K562 (cell line): ENCODE measurements at regions not wholly inside any gene's neighbourhood (a gene's known extent, or its start where the extent isn't known, plus 50 kb on each side); places are given as distances from the start of the nearest gene placed in this dataset.

Source experiments
- ATAC-seq: fragments of 200-7000 bp; cut with Tn5 transposase; 3 replicates; pipeline ENCODE4 v1.9.1; 2020; ENCODE audit warnings: moderate library complexity
- BruUV-seq: library from RNA; stranded (reverse); fragments of 400-500 nt; replicated peaks from 2 replicates; lab custom pipeline; 2021; lab: Mats Ljungman, UMichigan
- CTCF ChIA-PET: fragments of 300-600 bp; formaldehyde crosslinking; extraction: SDS; loops from one replicate; lab custom pipeline; 2021; ENCODE audit warnings: low intra/inter-chr PET ratio; lab: Yijun Ruan, JAX
- POLR2A ChIA-PET: fragments of 300-600, 350-650 bp; sonication (Branson Sonifier 250); formaldehyde crosslinking; extraction: SDS; loops from one replicate; lab custom pipeline; 2021; ENCODE audit warnings: antibody characterized with exemption, inconsistent platforms; lab: Yijun Ruan, JAX
- DNase-seq, 4 experiments: peaks; one replicate each; pipeline versions ENCODE4 v3.0.0 to v3.0.0-alpha.2; 2011 to 2018; ENCODE audit warnings: low spot score in 3 of 4, mixed read lengths in 3 of 4; ENCODE audit errors: extremely low read depth in 1 of 4
- FAIRE-seq: peaks from 2 replicates; lab custom pipeline; 2011; peaks lifted over from hg19 to GRCh38; lab: Jason Lieb, UNC
- H2AFZ ChIP-seq: 2 replicates; pipeline ENCODE4 v1.6.0; 2011; ENCODE audit warnings: low read depth, low read length, control low read depth, inconsistent platforms
- H3K27ac ChIP-seq: fragments of 200-600 bp; 3 replicates; pipeline ENCODE4 v1.8.0; 2011; ENCODE audit warnings: low read depth, mild to moderate bottlenecking, control low read depth, inconsistent platforms, low read length, moderate library complexity, mixed read lengths; ENCODE audit errors: extremely low read depth
- H3K27me3 ChIP-seq, 2 experiments: fragments of 300-600 bp in 1 of 2; 2 replicates in 1 of 2; 3 replicates in 1 of 2; pipeline versions ENCODE4 v1.6.0 to v1.8.0; 2011; ENCODE audit warnings: inconsistent platforms in 2 of 2, low read length in 2 of 2, mild to moderate bottlenecking in 1 of 2, mixed read lengths in 1 of 2, moderate library complexity in 1 of 2; ENCODE audit not compliant: control insufficient read depth in 2 of 2, insufficient read depth in 2 of 2
- H3K36me3 ChIP-seq: fragments of 300-600 bp; 3 replicates; pipeline ENCODE4 v1.8.0; 2011; ENCODE audit warnings: mild to moderate bottlenecking, low read length, inconsistent platforms; ENCODE audit not compliant: control insufficient read depth, insufficient read depth
- H3K4me1 ChIP-seq, 2 experiments: fragments of 200-600 bp in 1 of 2; replicated peaks in 1 of 2; 2 replicates in 1 of 2; 3 replicates in 1 of 2; pipeline versions ENCODE4 v1.5.1 to v1.8.0; 2011; ENCODE audit warnings: inconsistent platforms in 2 of 2, low read length in 2 of 2, mild to moderate bottlenecking in 1 of 2, mixed read lengths in 1 of 2, moderate library complexity in 1 of 2; ENCODE audit not compliant: control insufficient read depth in 2 of 2, insufficient read depth in 2 of 2
- H3K4me2 ChIP-seq: 2 replicates; pipeline ENCODE4 v1.6.1; 2011; ENCODE audit warnings: low read length, control low read depth, inconsistent platforms, mixed read lengths; ENCODE audit not compliant: insufficient read depth
- H3K4me3 ChIP-seq: fragments of 200-600 bp; sonication (generic), shearing (Covaris generic); 2 replicates; pipeline ENCODE4 v1.5.1; 2016; ENCODE audit warnings: control low read depth, inconsistent platforms
- H3K79me2 ChIP-seq: fragments of 200-600 bp; 3 replicates; pipeline ENCODE4 v1.8.0; 2011; ENCODE audit warnings: low read length, inconsistent platforms; ENCODE audit not compliant: control insufficient read depth, insufficient read depth
- H3K9ac ChIP-seq, 2 experiments: 2 replicates each; pipeline versions ENCODE4 v1.6.0 to v1.6.1; 2011; ENCODE audit warnings: low read depth in 2 of 2, low read length in 2 of 2, control low read depth in 1 of 2, inconsistent platforms in 1 of 2, mild to moderate bottlenecking in 1 of 2, mixed read lengths in 1 of 2; ENCODE audit not compliant: insufficient read depth in 1 of 2
- H3K9me1 ChIP-seq: one replicate; pipeline ENCODE4 v1.6.0; 2011; ENCODE audit warnings: inconsistent platforms, mild to moderate bottlenecking, low read length, moderate library complexity; ENCODE audit not compliant: control insufficient read depth, insufficient read depth
- H3K9me3 ChIP-seq: replicated peaks from 2 replicates; pipeline ENCODE4 v1.5.1; 2011; ENCODE audit warnings: low read depth, low read length, inconsistent platforms; ENCODE audit not compliant: control insufficient read depth, insufficient read depth
- H4K20me1 ChIP-seq: replicated peaks from 2 replicates; pipeline ENCODE4 v1.6.1; 2011; ENCODE audit warnings: low read length, inconsistent platforms, mixed read lengths; ENCODE audit not compliant: control insufficient read depth, insufficient read depth
- ATF2 ChIP-seq: sonication (generic); formaldehyde crosslinking; IDR thresholded peaks from 2 replicates; pipeline ENCODE4 v1.8.1; 2022; ENCODE audit warnings: missing genetic modification reagents
- CEBPB ChIP-seq: fragments of 450-650 bp; IDR thresholded peaks from 2 replicates; pipeline ENCODE4 v1.6.1; 2016; ENCODE audit warnings: missing genetic modification characterization, missing compliant biosample characterization
- CSDE1 ChIP-seq, 2 experiments: fragments of 450-650 bp; IDR thresholded peaks; 2 replicates each; pipeline ENCODE4 v1.6.1; 2016; ENCODE audit warnings: mild to moderate bottlenecking in 1 of 2
- GTF2B ChIP-seq: IDR thresholded peaks from 2 replicates; pipeline ENCODE4 v1.6.1; 2011; ENCODE audit not compliant: insufficient read length; ENCODE audit errors: extremely low read depth
- HMG20B ChIP-seq: fragments of 250-450 bp; sonication (Bioruptor Pico); IDR thresholded peaks from 2 replicates; pipeline ENCODE4 v1.5.0; 2021; ENCODE audit warnings: mild to moderate bottlenecking
- IFI16 ChIP-seq: fragments of 250-450 bp; sonication (Bioruptor Pico); IDR thresholded peaks from 2 replicates; pipeline ENCODE4 v2.1.2; 2022; ENCODE audit warnings: mild to moderate bottlenecking, inconsistent platforms
- JUND ChIP-seq, 2 experiments: IDR thresholded peaks; 2 replicates in 1 of 2; 3 replicates in 1 of 2; pipeline ENCODE4 v1.6.1; 2011; ENCODE audit warnings: borderline replicate concordance in 2 of 2, low read depth in 2 of 2, low read length in 2 of 2, improper control_type of control experiment in 1 of 2, missing biosample characterization in 1 of 2, missing genetic modification characterization in 1 of 2, missing genetic modification reagents in 1 of 2
- KLF1 ChIP-seq: fragments of 450-650 bp; IDR thresholded peaks from 2 replicates; pipeline ENCODE4 v1.6.1; 2016; ENCODE audit warnings: missing genetic modification characterization, missing compliant biosample characterization
- KLF16 ChIP-seq: IDR thresholded peaks from 2 replicates; pipeline ENCODE4 v1.6.1; 2016; ENCODE audit warnings: antibody characterized with exemption
- NFXL1 ChIP-seq: fragments of 450-650 bp; formaldehyde crosslinking; IDR thresholded peaks from 2 replicates; pipeline ENCODE4 v1.4.0; 2021; ENCODE audit warnings: mild to moderate bottlenecking
- NFYB ChIP-seq: IDR thresholded peaks from 2 replicates; pipeline ENCODE4 v1.6.1; 2011; ENCODE audit warnings: mild to moderate bottlenecking, moderate library complexity; ENCODE audit not compliant: insufficient read length; ENCODE audit errors: extremely low read depth
- PKNOX1 ChIP-seq: fragments of 450-650 bp; IDR thresholded peaks from 2 replicates; pipeline ENCODE4 v1.6.1; 2016
- TCF7L2 ChIP-seq: fragments of 150-350 bp; IDR thresholded peaks from 2 replicates; pipeline ENCODE4 v1.6.1; 2016; ENCODE audit warnings: low read depth, mild to moderate bottlenecking, low read length, moderate library complexity
- XRCC4 ChIP-seq: IDR thresholded peaks from one replicate; pipeline ENCODE4 v1.6.1; 2011; ENCODE audit not compliant: insufficient read depth, insufficient read length; ENCODE audit errors: extremely low read depth
- ZNF165 ChIP-seq: fragments of 250-450 bp; sonication (Bioruptor Pico); IDR thresholded peaks from 2 replicates; pipeline ENCODE4 v1.4.0; 2020; ENCODE audit warnings: borderline replicate concordance
- ZSCAN29 ChIP-seq: fragments of 450-650 bp; IDR thresholded peaks from 2 replicates; pipeline ENCODE4 v1.6.1; 2017
- WGBS: fragments of 100-300 bp; shearing (Covaris generic); methylation state at CpG from one replicate; pipeline ENCODE4 v1.1.6; 2016; ENCODE audit warnings: low coverage, mixed read lengths; ENCODE audit not compliant: insufficient coverage; ENCODE audit errors: missing lambda C conversion rate; 5-methylcytosine and 5-hydroxymethylcytosine counted together
- in situ Hi-C: fragments of 300-500 bp; cut with MboI; formaldehyde crosslinking; loops from 4 replicates; pipeline ENCODE4 v1.15.0; 2018; ENCODE audit warnings: inconsistent platforms, mixed read lengths
- intact Hi-C: fragments of 100-400 bp; cut with micrococcal nuclease; formaldehyde crosslinking; loops from 2 replicates; pipeline ENCODE4 v1.14.2; 2022

GRCh38 chr4:3655963-3656362 lies 110.2 kb upstream of the ADRA2C start:
- BruUV-seq, result no TSS peak
- WGBS, result 0% methylated on average over 8 of the region's 8 CpGs
- H3K79me2 ChIP-seq, result no peaks in the 10 kb centered on the region
- DNase-seq (no peak), ATAC-seq (no peak; the same call in 2 of the 3 replicates), FAIRE-seq (no peak)
- H3K27me3 ChIP-seq, result peaks cover 23 to 93% of the 10 kb centered on the region in 2 experiments; a peak in 4 of 5 replicates
- H3K4me1 ChIP-seq, result no peaks in the 10 kb centered on the region
- no peak overlapping the region for H3K4me2 ChIP-seq
- in situ Hi-C loops, result no loop called here
- no peak overlapping the region for H3K27ac ChIP-seq
- H3K9me1 ChIP-seq, result no peaks in the 10 kb centered on the region
- intact Hi-C loops, result no loop called here
- no peak overlapping the region for H3K4me3 ChIP-seq
- no peaks in the 10 kb centered on the region for H3K9me3 ChIP-seq
- TF ChIP-seq PKNOX1 (peak; percentile 76), KLF16 (no peak), HMG20B (CRISPR knock-in tag) (no peak), CSDE1 (IDR thresholded peaks at IDR 0.05) (no peak), JUND (IDR thresholded peaks at IDR 0.05; ENCODE audit: borderline replicate concordance, low read depth, low read length) (no peak), JUND (tag; IDR thresholded peaks at IDR 0.05; ENCODE audit: borderline replicate concordance, low read depth, low read length) (no peak), TCF7L2 (no peak), ZSCAN29 (no peak), IFI16 (CRISPR knock-in tag) (no peak), ATF2 (no peak), KLF1 (tag) (no peak), CEBPB (tag) (no peak), GTF2B (no peak), XRCC4 (no peak), ZNF165 (CRISPR knock-in tag) (no peak), NFYB (peak; percentile 40), NFXL1 (CRISPR knock-in tag) (no peak)
- H3K9ac ChIP-seq, result no peak overlapping the region
- H3K36me3 ChIP-seq, result no peaks in the 10 kb centered on the region
- POLR2A ChIA-PET, result no interaction called here
- H4K20me1 ChIP-seq, result peaks cover 14% of the 10 kb centered on the region
- H2AFZ ChIP-seq, result no peak overlapping the region
- CTCF ChIA-PET, result no interaction called here
